HEK293 (cell line): ENCODE measurements at regions not wholly inside any gene's neighbourhood (a gene's known extent, or its start where the extent isn't known, plus 50 kb on each side); places are given as distances from the start of the nearest gene placed in this dataset.

ENCODE experiments used
- CTCF ChIP-seq: fragments of 450-650 bp; formaldehyde crosslinking; IDR thresholded peaks from 2 replicates; pipeline ENCODE4 v1.5.1; 2016; ENCODE audit warnings: missing biosample characterization, missing genetic modification characterization
- TCF7L2 ChIP-seq: IDR thresholded peaks from 2 replicates; pipeline ENCODE4 v1.6.1; 2011; ENCODE audit warnings: low read depth, mild to moderate bottlenecking, inconsistent platforms, low read length, moderate library complexity, borderline replicate concordance
- ZBTB7A ChIP-seq: fragments of 450-650 bp; formaldehyde crosslinking; IDR thresholded peaks from 2 replicates; pipeline ENCODE4 v1.5.1; 2016; ENCODE audit warnings: low read depth, missing biosample characterization, missing genetic modification characterization
- ZNF549 ChIP-seq: fragments of 450-650 bp; IDR thresholded peaks from 2 replicates; pipeline ENCODE4 v1.5.1; 2018; ENCODE audit warnings: missing biosample characterization, missing genetic modification characterization, mild to moderate bottlenecking, inconsistent platforms, moderate library complexity
- TF ChIP-seq, protein P1 (sequence below): fragments of 450-650 bp; formaldehyde crosslinking; IDR thresholded peaks from 2 replicates; pipeline ENCODE4 v1.5.1; 2016; ENCODE audit warnings: missing biosample characterization, missing genetic modification characterization
- TF ChIP-seq, protein P2 (sequence below): sonication (generic); formaldehyde crosslinking; IDR thresholded peaks from 2 replicates; pipeline ENCODE4 v1.8.1; 2022; ENCODE audit warnings: mild to moderate bottlenecking, moderate library complexity, missing genetic modification reagents

DNA sequence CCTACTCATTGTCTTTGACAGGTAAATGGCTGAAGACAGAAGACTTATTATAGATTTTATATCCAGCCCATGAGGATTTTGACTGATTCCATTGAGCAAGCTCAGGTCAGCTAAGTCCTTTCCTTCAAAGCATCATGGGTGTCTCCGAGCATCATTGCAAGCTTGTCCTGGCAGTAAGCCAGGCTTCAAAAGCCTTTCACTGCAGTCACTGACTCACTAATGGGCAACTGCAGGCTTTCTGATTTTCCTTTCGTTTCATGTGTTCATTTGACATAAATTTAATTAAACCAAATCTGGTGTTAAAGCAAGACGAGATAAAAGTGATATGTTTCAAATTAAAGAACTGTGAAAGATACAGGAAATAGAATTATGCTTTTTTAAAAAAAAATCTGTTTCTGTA lies 426.2 kb downstream of the ANXA1 start:
- TF ChIP-seq ZNF549 (tag by site-specific recombination) (no peak), TCF7L2 (no peak), CTCF (tag by site-specific recombination) (no peak), ZBTB7A (tag by site-specific recombination) (no peak)
- TF ChIP-seq, protein P1, sequence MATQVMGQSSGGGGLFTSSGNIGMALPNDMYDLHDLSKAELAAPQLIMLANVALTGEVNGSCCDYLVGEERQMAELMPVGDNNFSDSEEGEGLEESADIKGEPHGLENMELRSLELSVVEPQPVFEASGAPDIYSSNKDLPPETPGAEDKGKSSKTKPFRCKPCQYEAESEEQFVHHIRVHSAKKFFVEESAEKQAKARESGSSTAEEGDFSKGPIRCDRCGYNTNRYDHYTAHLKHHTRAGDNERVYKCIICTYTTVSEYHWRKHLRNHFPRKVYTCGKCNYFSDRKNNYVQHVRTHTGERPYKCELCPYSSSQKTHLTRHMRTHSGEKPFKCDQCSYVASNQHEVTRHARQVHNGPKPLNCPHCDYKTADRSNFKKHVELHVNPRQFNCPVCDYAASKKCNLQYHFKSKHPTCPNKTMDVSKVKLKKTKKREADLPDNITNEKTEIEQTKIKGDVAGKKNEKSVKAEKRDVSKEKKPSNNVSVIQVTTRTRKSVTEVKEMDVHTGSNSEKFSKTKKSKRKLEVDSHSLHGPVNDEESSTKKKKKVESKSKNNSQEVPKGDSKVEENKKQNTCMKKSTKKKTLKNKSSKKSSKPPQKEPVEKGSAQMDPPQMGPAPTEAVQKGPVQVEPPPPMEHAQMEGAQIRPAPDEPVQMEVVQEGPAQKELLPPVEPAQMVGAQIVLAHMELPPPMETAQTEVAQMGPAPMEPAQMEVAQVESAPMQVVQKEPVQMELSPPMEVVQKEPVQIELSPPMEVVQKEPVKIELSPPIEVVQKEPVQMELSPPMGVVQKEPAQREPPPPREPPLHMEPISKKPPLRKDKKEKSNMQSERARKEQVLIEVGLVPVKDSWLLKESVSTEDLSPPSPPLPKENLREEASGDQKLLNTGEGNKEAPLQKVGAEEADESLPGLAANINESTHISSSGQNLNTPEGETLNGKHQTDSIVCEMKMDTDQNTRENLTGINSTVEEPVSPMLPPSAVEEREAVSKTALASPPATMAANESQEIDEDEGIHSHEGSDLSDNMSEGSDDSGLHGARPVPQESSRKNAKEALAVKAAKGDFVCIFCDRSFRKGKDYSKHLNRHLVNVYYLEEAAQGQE (tag by site-specific recombination), result no peak
- TF ChIP-seq, protein P2, sequence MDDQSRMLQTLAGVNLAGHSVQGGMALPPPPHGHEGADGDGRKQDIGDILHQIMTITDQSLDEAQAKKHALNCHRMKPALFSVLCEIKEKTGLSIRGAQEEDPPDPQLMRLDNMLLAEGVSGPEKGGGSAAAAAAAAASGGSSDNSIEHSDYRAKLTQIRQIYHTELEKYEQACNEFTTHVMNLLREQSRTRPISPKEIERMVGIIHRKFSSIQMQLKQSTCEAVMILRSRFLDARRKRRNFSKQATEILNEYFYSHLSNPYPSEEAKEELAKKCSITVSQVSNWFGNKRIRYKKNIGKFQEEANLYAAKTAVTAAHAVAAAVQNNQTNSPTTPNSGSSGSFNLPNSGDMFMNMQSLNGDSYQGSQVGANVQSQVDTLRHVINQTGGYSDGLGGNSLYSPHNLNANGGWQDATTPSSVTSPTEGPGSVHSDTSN, result no peak
